Panc1 (cell line): ENCODE measurements at regions not wholly inside any gene's neighbourhood (a gene's known extent, or its start where the extent isn't known, plus 50 kb on each side); places are given as distances from the start of the nearest gene placed in this dataset.

ENCODE experiments used
- ATAC-seq: fragments of 200-7000 bp; cut with Tn5 transposase; 2 replicates; pipeline ENCODE4 v1.9.1; 2020; ENCODE audit warnings: mild to moderate bottlenecking, moderate library complexity
- BruUV-seq: library from RNA; stranded (reverse); fragments of 400-500 nt; replicated peaks from 2 replicates; lab custom pipeline; 2021; lab: Mats Ljungman, UMichigan
- CTCF ChIA-PET: fragments of 300-600 bp; sonication (Branson Sonifier 250); formaldehyde crosslinking; loops from one replicate; lab custom pipeline; 2022; ENCODE audit warnings: antibody characterized with exemption; lab: Charles Lee
- POLR2A ChIA-PET: fragments of 300-600 bp; sonication (Branson Sonifier 250); formaldehyde crosslinking; loops from one replicate; lab custom pipeline; 2022; ENCODE audit warnings: antibody characterized with exemption; lab: Charles Lee
- DNase-seq: peaks from one replicate; pipeline ENCODE4 v3.0.0-alpha.2; 2010; ENCODE audit warnings: low read depth, low spot score
- H3K27ac ChIP-seq: 2 replicates; pipeline ENCODE4 v1.5.1; 2011; ENCODE audit warnings: mild to moderate bottlenecking, low read length, inconsistent platforms
- H3K27me3 ChIP-seq: fragments of 200-500 bp; sonication (Bioruptor generic); 2 replicates; pipeline ENCODE4 v1.6.0; 2014; ENCODE audit warnings: low read length, inconsistent platforms; ENCODE audit not compliant: control insufficient read depth, insufficient read depth
- H3K36me3 ChIP-seq: fragments of 200-500 bp; sonication (Bioruptor generic); 2 replicates; pipeline ENCODE4 v1.5.1; 2014; ENCODE audit warnings: inconsistent platforms, mild to moderate bottlenecking, low read length, moderate library complexity; ENCODE audit not compliant: control insufficient read depth, insufficient read depth
- H3K4me1 ChIP-seq: 2 replicates; pipeline ENCODE4 v1.5.1; 2011; ENCODE audit warnings: inconsistent platforms, mild to moderate bottlenecking, low read length, moderate library complexity; ENCODE audit not compliant: control insufficient read depth, insufficient read depth
- H3K4me3 ChIP-seq, 2 experiments: 2 replicates each; pipeline ENCODE4 v1.5.1; 2011 to 2012; ENCODE audit warnings: low read depth in 2 of 2, low read length in 2 of 2, mild to moderate bottlenecking in 2 of 2, inconsistent platforms in 1 of 2, moderate library complexity in 1 of 2
- H3K9me3 ChIP-seq: fragments of 200-500 bp; sonication (Bioruptor generic); 2 replicates; pipeline ENCODE4 v1.5.1; 2014; ENCODE audit warnings: low read depth, mild to moderate bottlenecking, inconsistent platforms, low read length, moderate library complexity; ENCODE audit not compliant: control insufficient read depth, insufficient read depth
- POLR2AphosphoS5 ChIP-seq: IDR thresholded peaks from 2 replicates; pipeline ENCODE4 v1.6.1; 2012; ENCODE audit warnings: mild to moderate bottlenecking, low read depth, low read length, moderate library complexity
- SIN3A ChIP-seq: IDR thresholded peaks from 2 replicates; pipeline ENCODE4 v1.6.1; 2012; ENCODE audit warnings: low read depth, mild to moderate bottlenecking, low read length, moderate library complexity, borderline replicate concordance; ENCODE audit not compliant: insufficient read depth
- TCF7L2 ChIP-seq: IDR thresholded peaks from 2 replicates; pipeline ENCODE4 v1.6.1; 2011; ENCODE audit warnings: mild to moderate bottlenecking, low read depth, low read length, inconsistent platforms
- in situ Hi-C: cut with HindIII; loops from 2 replicates; pipeline ENCODE4 v1.10.0; 2016; ENCODE audit warnings: low sequenced_read_pairs, low pct_unique_long_range_greater_than_20kb
- intact Hi-C: fragments of 100-400 bp; cut with micrococcal nuclease; formaldehyde crosslinking; loops from one replicate; pipeline ENCODE4 v1.10.0; 2022; ENCODE audit not compliant: unreplicated experiment
- TF ChIP-seq, protein P1 (sequence below): fragments of 450-650 bp; IDR thresholded peaks from 2 replicates; pipeline ENCODE4 v1.5.1; 2017; ENCODE audit warnings: mild to moderate bottlenecking
- TF ChIP-seq, protein P2 (sequence below), 2 experiments: IDR thresholded peaks; 2 replicates each; pipeline ENCODE4 v1.6.1; 2011 to 2012; ENCODE audit warnings: low read depth in 2 of 2, control low read depth in 1 of 2, low read length in 1 of 2, mild to moderate bottlenecking in 1 of 2, moderate library complexity in 1 of 2; ENCODE audit not compliant: insufficient read depth in 1 of 2

DNA sequence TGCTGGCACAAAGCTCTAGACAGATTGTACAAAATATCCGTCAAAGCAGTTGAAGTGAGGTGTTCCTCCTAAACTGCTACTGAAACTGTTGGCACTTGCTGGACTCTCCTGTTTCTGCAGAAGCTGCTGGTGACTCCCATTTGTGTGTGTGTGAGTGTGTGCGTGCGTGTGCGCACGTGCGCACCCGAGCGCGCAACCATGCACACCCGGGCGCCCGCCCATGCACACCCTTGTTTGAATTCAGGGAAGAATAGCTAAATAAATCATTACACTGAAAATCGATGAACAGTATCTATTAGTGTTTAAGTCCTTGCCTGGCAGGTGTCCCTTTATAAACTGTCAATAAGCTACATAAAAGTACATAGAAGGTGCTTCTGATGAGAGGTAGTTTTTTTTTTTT is 156.4 kb upstream of the B3GALT2 start:
- H3K9me3 ChIP-seq = no peaks in the 10 kb centered on the region
- in situ Hi-C loops (no loop called here), intact Hi-C loops (no loop called here)
- TF ChIP-seq, protein P1, sequence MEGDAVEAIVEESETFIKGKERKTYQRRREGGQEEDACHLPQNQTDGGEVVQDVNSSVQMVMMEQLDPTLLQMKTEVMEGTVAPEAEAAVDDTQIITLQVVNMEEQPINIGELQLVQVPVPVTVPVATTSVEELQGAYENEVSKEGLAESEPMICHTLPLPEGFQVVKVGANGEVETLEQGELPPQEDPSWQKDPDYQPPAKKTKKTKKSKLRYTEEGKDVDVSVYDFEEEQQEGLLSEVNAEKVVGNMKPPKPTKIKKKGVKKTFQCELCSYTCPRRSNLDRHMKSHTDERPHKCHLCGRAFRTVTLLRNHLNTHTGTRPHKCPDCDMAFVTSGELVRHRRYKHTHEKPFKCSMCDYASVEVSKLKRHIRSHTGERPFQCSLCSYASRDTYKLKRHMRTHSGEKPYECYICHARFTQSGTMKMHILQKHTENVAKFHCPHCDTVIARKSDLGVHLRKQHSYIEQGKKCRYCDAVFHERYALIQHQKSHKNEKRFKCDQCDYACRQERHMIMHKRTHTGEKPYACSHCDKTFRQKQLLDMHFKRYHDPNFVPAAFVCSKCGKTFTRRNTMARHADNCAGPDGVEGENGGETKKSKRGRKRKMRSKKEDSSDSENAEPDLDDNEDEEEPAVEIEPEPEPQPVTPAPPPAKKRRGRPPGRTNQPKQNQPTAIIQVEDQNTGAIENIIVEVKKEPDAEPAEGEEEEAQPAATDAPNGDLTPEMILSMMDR = no peak
- no peak for TF ChIP-seq TCF7L2
- TF ChIP-seq, protein P2, sequence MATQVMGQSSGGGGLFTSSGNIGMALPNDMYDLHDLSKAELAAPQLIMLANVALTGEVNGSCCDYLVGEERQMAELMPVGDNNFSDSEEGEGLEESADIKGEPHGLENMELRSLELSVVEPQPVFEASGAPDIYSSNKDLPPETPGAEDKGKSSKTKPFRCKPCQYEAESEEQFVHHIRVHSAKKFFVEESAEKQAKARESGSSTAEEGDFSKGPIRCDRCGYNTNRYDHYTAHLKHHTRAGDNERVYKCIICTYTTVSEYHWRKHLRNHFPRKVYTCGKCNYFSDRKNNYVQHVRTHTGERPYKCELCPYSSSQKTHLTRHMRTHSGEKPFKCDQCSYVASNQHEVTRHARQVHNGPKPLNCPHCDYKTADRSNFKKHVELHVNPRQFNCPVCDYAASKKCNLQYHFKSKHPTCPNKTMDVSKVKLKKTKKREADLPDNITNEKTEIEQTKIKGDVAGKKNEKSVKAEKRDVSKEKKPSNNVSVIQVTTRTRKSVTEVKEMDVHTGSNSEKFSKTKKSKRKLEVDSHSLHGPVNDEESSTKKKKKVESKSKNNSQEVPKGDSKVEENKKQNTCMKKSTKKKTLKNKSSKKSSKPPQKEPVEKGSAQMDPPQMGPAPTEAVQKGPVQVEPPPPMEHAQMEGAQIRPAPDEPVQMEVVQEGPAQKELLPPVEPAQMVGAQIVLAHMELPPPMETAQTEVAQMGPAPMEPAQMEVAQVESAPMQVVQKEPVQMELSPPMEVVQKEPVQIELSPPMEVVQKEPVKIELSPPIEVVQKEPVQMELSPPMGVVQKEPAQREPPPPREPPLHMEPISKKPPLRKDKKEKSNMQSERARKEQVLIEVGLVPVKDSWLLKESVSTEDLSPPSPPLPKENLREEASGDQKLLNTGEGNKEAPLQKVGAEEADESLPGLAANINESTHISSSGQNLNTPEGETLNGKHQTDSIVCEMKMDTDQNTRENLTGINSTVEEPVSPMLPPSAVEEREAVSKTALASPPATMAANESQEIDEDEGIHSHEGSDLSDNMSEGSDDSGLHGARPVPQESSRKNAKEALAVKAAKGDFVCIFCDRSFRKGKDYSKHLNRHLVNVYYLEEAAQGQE (IDR thresholded peaks at IDR 0.05; ENCODE audit: insufficient read depth in 1 of 2, low read depth in 2 of 2, low read length in 1 of 2) = no peak
- no peaks in the 10 kb centered on the region for H3K4me1 ChIP-seq
- no peaks in the 10 kb centered on the region for H3K36me3 ChIP-seq
- DNase-seq = no peak
- H3K27me3 ChIP-seq = no peaks in the 10 kb centered on the region
- no peak overlapping the region for H3K27ac ChIP-seq
- no peak for ATAC-seq
- no peak overlapping the region for H3K4me3 ChIP-seq
- no TSS peak for BruUV-seq
- CTCF ChIA-PET = interaction anchor here (0.7 kb wide), 1 partner anchor 188 kb away, joined by 6 read pairs; no protein-coding TSS in a partner anchor
- POLR2A ChIA-PET = interaction anchor here (0.7 kb wide), 1 partner anchor 17 kb away, joined by 3 read pairs; no protein-coding TSS in a partner anchor

DNA sequence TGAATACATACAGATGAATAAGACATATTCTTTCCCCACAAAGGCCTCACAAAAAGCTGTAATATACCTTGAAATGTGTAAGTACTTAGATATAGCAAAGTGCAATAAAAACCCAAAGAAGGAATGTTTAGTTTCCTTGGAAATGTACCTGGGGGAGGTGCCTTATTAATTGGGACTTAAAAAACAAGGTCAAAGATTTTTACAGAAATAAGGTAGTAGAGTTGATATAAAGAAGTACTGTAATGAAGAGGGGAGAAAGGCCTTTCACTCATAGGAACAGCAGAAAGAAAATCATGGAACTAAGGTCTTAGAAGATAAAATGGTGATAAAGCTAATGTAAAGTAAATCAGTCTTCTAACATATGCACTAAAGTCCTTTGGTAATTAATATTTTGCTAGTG is 153.9 kb upstream of the B3GALT2 start:
- Histone ChIP-seq H3K9me3 (no peaks in the 10 kb centered on the region), H3K27me3 (no peaks in the 10 kb centered on the region), H3K36me3 (no peaks in the 10 kb centered on the region), H3K27ac (no peak overlapping the region), H3K4me3 (no peak overlapping the region), H3K4me1 (no peaks in the 10 kb centered on the region)
- intact Hi-C loops (no loop called here), in situ Hi-C loops (no loop called here)
- ATAC-seq = no peak
- no TSS peak for BruUV-seq
- CTCF ChIA-PET = no interaction called here
- no peak for TF ChIP-seq SIN3A
- TF ChIP-seq POLR2AphosphoS5 = no peak
- TF ChIP-seq, protein P1 = no peak
- TF ChIP-seq, protein P2 (IDR thresholded peaks at IDR 0.05; ENCODE audit: insufficient read depth in 1 of 2, low read depth in 2 of 2, low read length in 1 of 2) = no peak
- no peak for TF ChIP-seq TCF7L2
- no peak for DNase-seq
- POLR2A ChIA-PET = no interaction called here
